ENCODE measurements at regions not wholly inside any gene's neighbourhood (a gene's known extent, or its start where the extent isn't known, plus 50 kb on each side); places are given as distances from the start of the nearest gene placed in this dataset.

DNA sequence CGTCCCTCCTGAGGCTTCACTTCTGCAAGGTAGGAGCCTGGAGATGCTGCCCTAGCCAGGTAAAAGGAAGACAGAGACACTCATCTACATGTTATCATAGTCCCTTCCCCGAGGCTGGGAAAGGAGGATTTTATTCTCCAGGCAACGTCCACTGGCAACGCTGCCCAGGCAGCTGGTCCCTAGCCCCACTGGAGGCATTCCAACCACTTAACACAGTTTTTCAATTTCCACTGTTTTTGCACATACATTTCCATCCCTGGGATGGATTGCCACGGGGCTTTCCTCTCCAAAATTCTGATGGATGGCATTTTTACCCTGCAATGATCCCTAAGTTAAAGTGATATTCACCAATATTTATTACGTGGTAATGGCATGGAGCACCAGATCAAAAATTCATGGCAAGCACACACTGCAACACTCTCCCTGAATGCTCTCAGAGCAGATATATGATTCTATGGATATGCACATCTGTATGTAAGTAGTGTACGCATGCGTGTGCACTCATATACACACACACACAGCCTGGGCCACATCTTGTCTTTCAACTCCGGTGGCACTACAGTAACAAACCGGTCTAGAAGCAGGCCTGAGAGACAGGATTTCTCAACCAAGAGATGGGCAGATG is 322.3 kb upstream of the TSHZ3 start:
- no peak for DNase-seq (ENCODE audit: low read depth)
- TF ChIP-seq, protein P1, sequence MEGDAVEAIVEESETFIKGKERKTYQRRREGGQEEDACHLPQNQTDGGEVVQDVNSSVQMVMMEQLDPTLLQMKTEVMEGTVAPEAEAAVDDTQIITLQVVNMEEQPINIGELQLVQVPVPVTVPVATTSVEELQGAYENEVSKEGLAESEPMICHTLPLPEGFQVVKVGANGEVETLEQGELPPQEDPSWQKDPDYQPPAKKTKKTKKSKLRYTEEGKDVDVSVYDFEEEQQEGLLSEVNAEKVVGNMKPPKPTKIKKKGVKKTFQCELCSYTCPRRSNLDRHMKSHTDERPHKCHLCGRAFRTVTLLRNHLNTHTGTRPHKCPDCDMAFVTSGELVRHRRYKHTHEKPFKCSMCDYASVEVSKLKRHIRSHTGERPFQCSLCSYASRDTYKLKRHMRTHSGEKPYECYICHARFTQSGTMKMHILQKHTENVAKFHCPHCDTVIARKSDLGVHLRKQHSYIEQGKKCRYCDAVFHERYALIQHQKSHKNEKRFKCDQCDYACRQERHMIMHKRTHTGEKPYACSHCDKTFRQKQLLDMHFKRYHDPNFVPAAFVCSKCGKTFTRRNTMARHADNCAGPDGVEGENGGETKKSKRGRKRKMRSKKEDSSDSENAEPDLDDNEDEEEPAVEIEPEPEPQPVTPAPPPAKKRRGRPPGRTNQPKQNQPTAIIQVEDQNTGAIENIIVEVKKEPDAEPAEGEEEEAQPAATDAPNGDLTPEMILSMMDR (IDR thresholded peaks at IDR 0.05; ENCODE audit: control insufficient read depth, insufficient read depth, low read depth, low read length, missing control alignments) = no peak
- no peak overlapping the region for H3K4me3 ChIP-seq (ENCODE audit: control insufficient read depth, low read depth, low read length)

DNA sequence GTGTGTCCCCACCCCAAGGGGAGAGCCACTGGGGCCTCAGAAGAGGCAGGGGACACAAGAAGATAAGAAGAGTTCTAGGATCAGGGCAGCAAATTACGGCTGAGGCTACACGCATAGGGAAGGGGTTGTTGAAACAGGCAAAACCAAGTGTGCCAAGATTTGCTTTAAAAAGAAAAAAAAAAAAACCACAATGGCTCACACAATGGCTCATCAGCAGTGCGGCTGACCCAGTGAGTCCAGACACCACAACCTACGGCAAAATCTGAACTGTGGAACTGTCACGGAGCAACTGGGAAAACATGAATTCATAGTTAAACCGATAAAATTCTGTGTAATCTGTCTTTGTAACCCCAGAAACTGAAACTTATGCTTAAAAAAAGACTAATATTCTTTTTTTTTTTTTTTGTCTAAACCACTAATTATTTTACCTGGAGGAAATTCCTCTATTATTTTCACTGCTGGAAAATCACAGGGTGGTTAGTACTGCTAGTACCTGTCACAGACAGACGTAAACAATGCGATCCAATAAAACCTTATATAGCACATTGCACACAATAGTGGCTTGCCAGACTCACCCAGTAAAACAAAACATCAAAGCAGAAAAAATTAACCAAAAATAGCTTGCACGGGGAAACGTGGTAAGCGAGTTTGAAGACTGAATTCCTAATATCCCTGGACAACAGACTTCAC is 325.4 kb upstream of the TSHZ3 start:
- TF ChIP-seq, protein P1 (IDR thresholded peaks at IDR 0.05; ENCODE audit: control insufficient read depth, insufficient read depth, low read depth, low read length, missing control alignments) = no peak
- DNase-seq (ENCODE audit: low read depth) = no peak
- H3K4me3 ChIP-seq (ENCODE audit: control insufficient read depth, low read depth, low read length) = no peak overlapping the region

DNA sequence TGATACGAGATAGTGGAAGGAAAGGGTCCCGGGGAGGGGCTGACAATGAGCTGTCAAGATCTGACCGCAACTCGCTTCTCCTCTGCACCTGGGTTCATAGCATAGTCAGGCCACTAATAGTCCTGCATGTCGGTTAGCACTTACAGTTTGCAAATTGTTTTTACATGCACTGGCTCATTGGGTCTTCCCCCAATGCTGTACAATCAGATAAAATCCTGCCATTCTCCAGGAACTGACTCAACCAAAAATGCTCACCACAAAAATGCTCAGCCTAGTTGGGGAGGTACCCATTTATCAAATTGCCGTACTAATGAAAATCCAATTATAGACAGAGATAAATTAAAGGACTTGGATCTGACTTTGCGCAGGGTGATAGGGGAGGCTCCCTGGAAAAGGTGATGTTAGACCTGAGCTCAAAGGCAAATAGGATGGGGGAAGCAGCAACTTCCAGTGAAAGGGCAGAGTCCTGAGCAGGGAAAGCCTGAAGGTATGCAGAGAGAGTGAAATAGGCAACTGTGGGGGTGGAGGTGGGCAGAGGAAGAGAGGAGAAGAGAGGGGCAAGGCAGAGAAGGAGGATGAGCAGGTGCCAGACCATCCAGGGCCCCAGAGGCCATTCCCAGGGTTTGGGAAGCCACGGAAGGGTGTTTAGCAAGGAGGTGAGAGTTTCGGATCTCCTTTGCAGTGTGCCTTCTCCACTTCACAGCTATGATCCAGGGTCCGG is 326.1 kb upstream of the TSHZ3 start:
- TF ChIP-seq, protein P1 (IDR thresholded peaks at IDR 0.05; ENCODE audit: control insufficient read depth, insufficient read depth, low read depth, low read length, missing control alignments) = no peak
- H3K4me3 ChIP-seq (ENCODE audit: control insufficient read depth, low read depth, low read length) = no peak overlapping the region

DNA sequence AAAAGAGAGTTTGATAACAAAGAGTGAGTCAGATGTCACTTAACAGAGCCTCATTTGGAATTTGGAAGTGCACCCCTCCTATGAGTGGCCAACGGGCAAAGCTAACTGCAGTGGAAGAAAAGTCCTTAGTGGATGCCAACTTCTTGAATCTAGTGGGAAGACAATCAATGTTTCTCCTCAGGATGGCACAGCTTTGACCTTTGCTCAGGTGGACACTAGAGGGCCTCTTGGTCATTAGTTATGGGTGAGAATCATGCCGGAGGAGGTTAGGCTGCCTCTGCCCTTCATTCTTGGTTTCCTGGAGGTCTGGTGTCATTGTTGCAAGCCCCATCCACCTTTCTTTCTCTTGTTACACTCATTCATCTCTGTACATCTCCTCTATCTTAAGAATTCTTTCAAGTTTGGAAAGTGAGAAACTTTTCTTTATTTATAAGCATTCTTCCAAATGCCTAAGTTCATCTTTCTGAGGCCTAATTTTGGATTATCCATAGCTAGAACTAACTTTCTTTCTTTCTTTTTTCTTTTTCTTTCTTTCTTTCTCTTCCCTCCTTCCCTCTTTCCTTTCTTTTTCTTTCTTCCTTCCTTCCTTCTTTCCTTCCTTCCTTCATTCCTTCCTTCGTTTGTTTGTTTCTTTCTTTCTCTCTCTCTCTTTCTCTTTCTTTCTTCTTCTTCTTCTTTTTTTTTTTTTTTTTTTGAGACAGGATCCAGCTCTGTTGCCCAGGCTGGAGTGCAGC is 327.2 kb upstream of the TSHZ3 start:
- H3K4me3 ChIP-seq (ENCODE audit: control insufficient read depth, low read depth, low read length) = no peak overlapping the region
- no peak for DNase-seq (ENCODE audit: low read depth)
- TF ChIP-seq, protein P1 (IDR thresholded peaks at IDR 0.05; ENCODE audit: control insufficient read depth, insufficient read depth, low read depth, low read length, missing control alignments) = no peak

More for the DNA sequence above, 326.1 kb upstream of the TSHZ3 start:
- peak; percentile 1 for DNase-seq (ENCODE audit: low read depth)

DNA sequence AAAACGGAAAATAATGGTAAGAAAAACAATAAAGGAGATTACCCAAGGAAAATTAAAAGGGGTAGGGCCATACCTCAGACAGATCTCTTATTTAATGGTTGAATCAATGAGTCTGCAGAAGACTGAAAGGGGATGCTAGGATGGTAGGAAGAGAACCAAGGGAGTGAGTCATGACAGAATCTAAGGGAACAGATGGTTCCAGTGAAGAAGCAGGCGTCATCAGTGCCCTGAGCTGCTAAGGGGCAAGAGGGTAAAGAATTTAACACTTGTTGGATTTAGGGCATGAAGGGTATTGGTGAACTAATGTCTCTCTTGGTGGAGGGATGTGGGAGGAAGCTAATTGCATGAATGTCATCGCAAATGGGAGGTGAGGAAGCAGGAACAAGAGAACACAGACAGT is 329.2 kb upstream of the TSHZ3 start:
- TF ChIP-seq, protein P1 (IDR thresholded peaks at IDR 0.05; ENCODE audit: control insufficient read depth, insufficient read depth, low read depth, low read length, missing control alignments) = no peak
- no peak overlapping the region for H3K4me3 ChIP-seq (ENCODE audit: control insufficient read depth, low read depth, low read length)
- DNase-seq (ENCODE audit: low read depth) = no peak

DNA sequence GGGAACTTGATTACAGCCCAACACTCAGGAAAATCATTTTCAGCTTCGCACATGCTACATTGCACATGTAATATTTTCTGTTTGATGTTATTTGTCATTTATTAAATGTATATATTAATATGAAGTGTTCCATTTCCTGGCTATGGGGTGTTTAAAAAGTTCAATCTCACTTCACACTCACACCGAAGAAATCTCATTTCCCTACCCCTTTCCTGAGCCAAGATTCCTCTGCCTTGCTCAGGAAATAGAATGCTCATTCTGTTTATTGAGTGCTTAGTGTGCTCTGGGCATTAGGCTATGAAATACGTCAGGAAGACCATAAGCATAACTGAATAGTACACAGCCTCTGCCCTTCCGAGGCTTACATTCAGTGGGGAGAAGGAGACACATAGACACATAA is 331.9 kb upstream of the TSHZ3 start:
- TF ChIP-seq, protein P1 (IDR thresholded peaks at IDR 0.05; ENCODE audit: control insufficient read depth, insufficient read depth, low read depth, low read length, missing control alignments) = no peak
- no peak overlapping the region for H3K4me3 ChIP-seq (ENCODE audit: control insufficient read depth, low read depth, low read length)
- no peak for DNase-seq (ENCODE audit: low read depth)

Measured in AG09309 (cell line).